GM18867 (cell line): ENCODE measurements at regions not wholly inside any gene's neighbourhood (a gene's known extent, or its start where the extent isn't known, plus 50 kb on each side); places are given as distances from the start of the nearest gene placed in this dataset.

ENCODE experiments used
- ATAC-seq: cut with Tn5 transposase; IDR thresholded peaks from one replicate; pipeline ENCODE4 v1.9.1; 2021; ENCODE audit warnings: mild to moderate bottlenecking, moderate library complexity; ENCODE audit not compliant: unreplicated experiment

DNA sequence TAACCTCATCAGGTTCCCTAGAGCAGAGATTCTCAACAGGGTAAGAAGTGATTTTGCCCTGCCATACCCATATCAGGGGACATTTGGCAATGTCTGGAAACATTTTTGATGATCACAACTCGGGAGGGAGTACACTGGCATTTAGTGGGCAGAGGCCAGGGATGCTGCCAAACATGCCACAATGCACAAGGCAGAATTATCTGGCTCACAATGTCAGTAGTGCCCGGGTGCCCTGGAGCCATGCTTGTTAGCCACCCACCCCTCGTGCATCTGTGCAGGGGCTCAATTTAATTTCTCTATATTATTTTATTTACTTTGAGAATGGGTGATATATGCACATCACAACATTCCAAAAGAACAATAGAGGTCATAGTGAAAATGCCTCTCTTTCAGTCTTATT lies 82.0 kb upstream of the DHX15 start:
- ATAC-seq = no peak

DNA sequence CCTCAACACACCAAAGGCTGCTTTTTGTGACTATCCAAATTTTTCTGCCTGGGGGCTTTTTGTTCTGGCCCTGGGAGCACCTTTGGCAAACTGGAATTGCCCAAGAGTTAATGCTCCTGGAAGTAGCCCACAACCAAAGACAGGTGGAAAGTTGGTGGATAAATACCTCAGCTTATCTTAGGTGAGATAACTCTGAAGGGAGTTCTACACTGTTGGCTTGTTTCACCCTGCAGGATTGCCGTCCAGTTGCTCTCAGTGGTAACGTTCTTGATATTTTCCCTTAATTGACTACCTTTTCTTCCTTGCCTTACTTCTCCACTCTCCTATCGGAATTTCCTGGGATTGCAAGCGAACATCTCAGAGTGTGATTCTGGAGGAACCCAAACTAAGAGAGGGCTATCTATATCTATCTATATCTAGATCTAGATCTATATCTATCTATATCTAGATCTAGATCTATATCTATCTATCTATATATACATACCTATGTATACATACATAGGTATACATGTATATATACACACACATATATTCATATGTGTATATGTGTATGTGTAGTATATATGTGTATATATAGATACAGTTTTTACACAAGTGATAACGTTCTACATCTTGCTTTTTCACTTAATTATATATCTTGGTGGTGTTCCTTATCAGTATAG lies 82.6 kb upstream of the DHX15 start:
- ATAC-seq = no peak

DNA sequence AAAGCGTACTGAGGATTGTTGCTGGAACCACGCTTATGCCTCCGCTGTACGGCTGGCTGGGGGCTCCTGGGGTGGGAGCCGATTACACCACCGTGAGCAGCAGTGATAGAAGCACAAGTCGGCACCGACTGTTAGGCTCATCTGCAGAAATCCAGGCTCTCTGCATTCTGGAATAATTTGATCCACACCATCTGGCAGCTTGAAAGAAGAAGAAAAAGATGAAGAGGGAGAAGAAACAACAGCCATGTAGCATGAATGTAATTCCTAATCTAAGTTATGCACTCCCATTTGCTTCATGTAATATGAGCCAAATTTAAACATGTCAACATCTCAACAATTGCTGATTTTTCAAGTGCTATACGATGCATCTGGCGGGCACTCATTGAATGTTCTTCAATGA lies 84.6 kb upstream of the DHX15 start:
- no peak for ATAC-seq

DNA sequence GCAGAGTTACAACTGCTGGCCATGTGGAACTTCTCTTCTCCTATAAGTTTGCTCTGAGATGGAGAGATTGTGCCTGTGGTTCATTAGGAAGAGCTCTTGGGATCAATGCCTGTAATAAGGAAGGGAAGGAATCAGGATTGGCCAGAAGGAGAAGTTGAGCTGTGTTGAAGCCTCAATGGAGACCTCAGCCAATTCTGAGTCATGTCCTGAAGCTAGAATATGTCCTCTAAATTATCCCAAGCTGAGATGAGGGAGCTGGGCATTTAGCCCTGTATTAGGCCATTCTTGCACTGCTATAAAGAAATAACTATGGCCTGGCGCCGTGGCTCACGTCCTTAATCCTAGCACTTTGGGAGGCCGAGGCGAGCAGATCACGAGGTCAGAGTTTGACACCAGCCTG lies 85.4 kb upstream of the DHX15 start:
- ATAC-seq = no peak

DNA sequence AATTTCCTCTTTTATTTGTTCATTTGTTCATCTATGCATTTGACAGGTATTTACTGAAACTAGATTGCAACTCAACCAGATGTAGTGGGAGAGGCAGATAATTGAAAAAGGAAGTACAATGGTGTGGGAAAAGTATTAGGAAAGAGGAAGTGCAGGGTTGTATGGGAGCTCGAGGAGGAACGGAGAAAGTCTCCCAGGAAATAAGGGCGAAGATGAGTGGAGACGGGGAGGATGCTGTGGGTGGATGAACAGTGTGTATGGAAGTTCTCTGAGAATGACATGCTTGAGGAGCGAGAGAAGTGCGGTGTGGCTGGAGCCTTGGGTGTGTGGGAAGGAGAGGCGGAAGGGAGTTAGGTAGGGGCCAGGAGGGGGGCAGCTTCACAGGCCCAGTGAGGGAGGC lies 87.5 kb upstream of the DHX15 start:
- no peak for ATAC-seq

DNA sequence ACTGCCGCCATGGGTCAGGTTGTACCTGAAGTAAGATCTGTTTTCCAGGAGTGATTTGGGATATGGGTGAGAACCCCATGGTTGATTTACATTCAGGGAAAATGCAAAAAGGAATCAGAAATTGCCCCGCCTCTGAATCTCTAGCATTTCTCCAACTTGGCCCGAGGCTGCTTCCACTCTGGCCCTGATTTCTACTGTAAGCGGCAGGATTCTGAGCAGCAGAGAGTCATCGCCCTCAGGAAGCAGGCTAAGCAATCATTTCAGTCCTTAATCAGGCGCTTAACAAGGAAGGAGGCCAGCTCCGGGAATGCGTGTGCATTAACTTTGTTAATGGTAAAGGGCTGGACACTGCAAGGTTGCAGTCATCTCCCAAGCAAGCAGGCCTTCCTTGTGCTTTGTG lies 88.5 kb upstream of the DHX15 start:
- ATAC-seq = no peak

DNA sequence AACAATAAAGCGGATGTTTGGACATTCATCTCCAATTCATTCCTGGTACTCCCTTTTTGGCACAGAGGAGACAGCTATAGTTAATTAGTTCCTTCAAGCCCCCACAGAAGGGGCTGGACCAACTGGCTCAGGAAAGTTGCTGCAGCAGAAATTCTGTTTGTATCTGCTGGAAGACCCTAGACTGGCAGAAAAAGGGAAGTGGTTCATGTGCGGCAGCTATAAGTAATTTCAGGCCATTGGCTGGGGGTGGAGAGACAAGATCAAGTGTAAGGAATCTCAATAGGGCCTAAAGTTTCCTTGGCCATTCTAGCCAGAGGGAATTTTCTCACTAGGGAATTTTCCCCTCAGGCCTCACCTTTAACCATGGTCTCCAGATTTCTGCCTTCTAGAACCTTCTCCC lies 89.9 kb upstream of the DHX15 start:
- ATAC-seq = no peak

DNA sequence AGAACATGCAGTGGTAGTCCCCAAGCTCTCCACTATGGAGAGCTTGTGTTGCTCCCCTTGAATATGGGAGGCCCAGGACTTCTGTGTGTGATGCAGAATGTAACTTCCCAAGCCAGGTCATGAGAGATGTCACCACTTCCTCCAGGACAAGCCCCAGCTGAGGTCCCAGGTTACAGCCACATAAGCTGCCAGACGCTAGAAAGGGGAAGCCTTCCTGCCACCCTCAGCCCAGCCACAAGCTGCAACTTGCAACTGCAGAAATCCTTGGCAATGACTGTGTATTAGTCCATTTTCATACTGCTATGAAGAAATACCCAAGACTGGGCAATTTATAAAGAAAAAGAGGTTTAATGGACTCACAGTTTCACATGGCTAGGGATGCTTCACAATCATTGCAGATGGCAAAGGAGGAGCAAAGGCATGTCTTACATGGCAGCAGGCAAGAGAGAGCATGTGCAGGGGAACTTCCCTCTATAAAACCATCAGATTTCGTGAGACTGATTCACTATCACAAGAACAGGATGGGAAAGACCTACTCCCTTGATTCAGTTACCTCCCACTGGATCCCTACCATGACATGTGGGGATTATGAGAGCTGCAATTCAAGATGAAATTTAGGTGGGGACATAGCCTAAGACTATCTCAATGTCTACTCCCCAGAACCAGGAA lies 91.5 kb upstream of the DHX15 start:
- no peak for ATAC-seq

DNA sequence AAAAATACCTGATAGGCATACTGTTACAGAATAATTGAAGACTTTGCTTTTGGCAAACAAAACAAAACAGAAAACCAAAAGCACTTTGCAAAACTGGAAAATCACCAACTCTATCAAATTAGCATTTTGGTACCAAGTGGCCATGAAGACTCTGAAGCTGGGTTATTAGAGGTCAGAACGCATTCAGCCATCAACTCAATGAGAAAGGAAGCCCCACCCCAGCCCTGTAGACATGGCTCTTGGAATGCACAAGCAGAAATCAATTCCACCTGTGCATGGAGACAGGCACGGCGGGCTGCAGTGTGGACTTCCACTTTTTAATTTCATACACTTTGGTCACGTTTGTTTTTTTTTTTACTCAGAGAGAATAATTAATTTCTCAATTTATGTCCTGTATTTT lies 93.6 kb upstream of the DHX15 start:
- no peak for ATAC-seq

DNA sequence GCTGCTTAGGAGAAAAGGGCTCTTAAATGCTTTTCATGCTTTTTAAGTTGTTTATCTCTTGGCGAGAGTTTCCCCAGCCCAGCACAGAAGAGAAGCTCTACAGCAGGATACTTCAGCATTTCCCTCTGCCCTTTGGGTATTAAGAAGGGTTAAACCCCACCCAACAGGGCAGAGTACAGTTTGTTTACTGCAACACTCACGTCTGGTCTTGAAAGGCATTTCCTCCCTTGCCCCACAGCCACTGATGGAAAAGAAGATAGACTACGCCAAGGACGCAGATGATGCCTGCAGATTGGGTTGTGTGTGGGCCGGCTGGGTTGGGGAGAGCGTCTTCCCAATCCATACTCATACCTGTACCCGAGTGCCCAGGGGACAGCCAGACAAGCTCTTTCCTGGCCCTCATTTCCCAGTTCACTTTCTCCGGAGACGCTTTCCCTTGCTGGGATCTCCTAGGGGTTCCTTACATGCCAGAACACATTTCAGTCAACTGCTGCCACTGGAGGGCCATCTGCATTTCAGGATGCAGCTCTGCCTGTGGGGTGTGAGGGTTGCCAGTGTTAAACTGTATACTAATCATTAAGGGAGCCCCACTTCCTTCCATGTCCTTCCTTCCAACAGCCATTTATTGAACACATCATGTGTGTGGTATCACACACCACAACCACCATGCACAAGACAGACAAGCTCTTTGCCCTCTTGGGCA lies 96.5 kb upstream of the DHX15 start:
- ATAC-seq = no peak

DNA sequence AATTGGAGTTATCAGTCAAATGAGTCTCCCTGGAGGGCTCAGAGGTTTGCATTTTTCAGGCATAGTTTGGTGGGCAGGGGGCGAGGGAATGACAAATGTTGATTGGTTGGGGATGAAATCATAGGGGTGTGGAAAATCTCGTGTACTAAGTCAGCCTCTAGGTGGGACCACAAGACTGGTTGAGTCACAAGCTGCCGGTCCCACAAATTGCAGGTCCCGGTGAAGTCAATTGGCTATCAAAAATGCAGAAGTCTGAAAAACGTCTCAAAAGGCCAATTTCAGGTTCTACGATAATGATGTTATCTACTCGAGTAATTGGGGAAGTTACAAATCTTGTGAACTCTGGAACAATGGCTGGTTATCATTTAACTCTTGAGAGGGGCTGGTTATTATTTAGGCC lies 98.8 kb upstream of the DHX15 start:
- ATAC-seq = no peak

DNA sequence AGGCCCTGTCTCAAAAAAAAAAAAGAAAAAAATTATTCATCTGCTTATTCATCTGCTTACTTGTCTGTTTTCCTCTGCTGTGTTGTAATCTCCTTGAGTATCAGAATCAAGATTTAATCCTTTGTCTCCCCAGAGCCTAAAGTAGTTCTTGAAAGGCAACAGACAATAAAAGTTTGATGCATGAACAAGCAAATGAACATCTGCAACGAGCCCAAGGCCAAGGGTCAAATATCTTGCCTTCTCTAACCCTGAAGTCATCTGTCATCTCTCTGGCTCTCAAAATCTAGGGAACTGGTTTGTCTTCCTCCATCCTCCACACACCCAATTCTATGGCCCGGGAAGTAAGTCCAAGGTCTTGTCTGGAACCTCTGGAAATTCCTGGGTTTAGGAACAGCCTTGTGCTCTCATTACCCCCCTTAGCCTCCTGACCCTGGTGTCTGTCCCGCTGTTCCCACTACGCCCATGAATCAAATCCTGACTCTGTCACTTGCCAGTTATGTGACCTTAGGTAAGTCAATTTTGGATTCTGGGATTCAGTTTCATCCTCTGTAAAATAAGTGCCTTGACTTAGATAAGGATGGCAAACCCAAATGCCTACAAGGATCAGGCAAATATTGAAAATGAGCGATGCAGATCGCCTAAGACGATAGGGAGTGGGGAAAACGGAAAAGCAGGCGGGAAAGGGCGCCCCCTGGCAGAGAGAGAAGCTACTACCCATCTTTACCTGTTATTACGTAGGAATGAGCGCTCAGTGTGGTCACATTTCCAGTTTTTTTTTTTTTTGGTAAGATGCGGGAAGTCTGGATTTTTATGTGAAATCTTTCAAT lies 102.7 kb upstream of the DHX15 start:
- ATAC-seq = peak; percentile 39

DNA sequence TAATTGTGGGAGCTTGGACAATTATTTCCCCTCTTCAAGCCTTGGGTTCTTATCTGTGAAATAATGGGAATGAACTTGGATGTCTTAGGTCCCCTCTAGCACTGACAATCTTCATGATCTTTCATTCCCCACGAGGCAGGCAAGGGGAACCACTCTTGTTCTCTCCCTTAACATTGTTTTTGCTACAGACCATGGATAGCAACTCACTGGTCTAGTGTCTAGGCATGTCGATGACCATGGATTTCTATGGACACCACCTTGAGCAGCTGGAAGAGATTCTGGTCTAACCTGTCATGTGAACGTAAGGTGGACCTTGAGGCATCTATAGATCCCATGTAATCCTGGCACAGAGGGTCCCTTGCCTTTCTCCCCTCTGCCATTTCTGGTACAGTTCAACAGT lies 104.1 kb upstream of the DHX15 start:
- ATAC-seq = no peak

DNA sequence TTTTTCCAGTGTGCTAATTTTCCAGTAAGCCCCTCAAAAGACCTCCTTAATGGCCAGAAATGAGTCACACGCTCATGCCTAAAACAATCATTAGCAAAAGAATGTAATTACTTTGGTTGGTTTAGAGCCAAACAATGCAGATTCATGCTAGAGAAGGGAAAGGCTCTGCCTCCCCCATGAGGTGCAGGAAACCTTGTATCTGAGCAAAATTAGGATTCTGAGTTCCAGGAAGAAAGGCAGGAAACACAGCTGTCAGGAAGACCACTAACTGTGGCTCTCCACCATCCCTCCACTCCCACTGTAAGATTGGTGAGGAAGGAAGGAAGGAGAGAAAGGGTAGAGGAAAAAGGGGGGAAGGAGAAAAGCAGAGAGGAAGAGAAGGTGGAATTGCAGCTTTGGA lies 104.9 kb upstream of the DHX15 start:
- ATAC-seq = no peak

DNA sequence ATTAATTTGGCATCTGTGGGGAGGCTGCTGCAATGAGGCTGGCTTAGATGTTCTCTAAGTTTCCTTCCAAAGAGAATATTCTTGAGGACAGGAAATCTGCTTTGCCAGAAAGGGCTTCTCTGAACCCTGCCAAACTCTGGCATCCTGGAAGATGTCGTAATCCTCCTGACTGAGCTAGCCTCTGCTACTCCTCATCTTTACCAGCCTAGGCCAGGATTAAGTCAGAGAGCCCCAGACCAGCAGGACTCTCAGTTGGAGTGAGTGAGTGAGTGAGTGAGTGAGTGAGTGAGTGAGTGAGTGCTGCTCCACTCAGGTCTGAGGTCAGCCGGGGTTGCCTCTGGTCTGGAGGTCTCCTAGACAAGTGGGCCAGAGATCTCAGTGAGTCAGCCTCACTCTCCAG lies 104.9 kb upstream of the SOD3 start:
- no peak for ATAC-seq

DNA sequence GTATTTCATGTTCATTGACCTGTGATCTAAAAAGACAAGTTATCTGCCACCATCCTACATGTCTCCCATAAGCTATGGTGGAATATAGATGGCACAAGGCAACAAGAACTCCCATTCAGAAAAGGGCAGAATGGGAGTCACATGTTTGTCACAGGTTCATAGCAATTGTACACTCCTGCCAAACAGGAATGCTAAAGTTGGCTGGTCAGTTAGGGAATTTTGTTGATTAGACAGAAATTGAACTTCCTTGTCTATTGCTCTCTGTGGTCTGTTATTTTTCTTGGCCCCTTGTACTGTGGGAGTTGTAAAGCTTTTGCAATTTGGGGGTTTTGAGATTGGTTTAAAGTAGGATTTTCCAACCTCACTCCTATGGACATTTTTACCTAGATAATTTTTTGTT lies 101.7 kb upstream of the SOD3 start:
- no peak for ATAC-seq

DNA sequence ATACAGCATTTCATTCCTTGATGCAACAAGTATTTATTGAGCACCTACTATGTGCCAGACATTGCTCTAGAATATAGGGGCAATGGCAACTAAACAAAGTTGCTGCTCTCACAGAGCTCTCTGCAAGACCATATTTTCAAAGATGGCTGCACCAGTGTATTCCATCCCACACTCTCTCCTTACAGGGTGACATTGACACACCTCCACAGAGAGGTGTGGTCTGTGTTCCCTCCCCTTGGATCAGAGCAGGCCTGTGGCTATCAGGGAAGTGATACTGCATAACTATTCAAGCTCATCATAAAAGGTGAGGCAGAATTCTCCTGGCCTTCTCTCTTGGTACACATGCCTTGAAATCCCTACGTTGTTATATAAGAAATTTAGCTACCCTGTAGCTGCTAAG lies 95.3 kb upstream of the SOD3 start:
- no peak for ATAC-seq

DNA sequence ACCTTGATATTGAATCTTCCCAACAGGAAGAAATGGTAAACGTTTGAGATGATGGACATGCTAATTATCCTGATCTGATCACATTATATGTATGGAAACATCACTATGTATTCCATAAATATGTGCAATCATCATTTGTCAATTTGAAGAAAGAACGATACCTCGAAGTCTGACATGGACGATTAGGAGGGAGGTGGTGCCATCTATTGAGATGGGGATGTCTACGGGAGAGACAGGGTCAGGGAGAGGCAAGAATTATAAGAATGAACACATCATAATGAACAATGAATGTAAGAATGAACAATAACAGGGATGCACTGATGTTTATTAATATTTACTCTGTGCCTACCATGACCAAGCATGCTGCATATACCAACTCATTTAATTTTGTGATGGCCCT lies 93.7 kb upstream of the SOD3 start:
- no peak for ATAC-seq

DNA sequence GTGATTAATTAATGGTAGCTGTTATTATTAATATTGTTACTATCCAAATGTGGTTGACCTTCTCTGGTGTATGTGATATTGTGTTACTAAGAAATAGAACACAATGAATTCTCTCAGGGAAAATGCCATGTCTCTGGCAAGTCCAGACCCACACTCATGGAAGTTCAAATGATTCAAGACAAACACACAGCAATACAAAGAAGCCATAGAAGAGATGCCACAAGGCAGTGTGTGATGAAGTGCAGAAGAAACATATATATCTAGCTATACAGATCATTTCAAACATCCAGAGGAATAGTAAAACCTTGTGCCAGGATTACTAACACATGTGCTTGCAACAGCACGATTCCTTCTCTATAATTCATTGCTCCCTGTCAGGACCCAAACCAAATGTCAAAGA lies 93.1 kb upstream of the SOD3 start:
- ATAC-seq = no peak

DNA sequence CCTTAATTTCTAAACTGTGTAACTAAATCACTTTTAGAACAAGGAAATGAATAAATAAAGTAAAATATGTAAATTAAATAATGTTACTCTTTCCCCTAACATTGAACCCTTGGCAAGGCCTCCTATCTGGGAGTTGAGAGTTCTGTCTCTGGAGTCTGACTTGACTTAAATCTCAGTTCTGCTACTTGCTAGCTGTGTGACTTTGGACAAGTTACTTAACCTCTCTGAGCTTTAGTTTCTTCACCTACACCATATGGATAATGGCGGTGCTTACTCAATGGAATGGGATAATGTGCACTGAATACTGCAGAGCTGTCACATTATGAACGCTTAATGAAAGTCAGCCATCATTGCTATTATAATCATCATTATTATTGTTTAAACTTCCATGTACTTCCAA lies 92.1 kb upstream of the SOD3 start:
- no peak for ATAC-seq

DNA sequence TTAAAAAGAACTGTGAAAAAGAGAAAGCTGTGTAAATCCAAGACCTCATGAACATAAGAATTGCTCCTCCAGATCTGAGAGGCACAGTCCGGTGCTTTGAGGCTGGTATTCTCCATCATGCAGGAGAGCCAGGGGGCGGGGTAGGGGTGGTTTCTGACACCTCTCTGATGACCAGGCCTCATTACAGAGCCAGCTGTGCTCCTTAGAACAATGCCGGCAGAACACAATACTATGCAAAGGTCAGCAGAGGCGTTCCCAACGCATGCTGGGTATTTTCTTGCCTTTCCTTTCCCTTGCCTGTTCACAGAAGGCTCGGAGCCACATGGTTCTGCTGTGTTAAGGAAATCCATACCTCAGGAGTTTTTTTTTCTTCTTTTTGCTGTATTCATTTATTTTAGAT lies 91.2 kb upstream of the SOD3 start:
- ATAC-seq = no peak
